NCI-H345 (cell line): ENCODE measurements at regions not wholly inside any gene's neighbourhood (a gene's known extent, or its start where the extent isn't known, plus 50 kb on each side); places are given as distances from the start of the nearest gene placed in this dataset.
A peak's percentile ranks its signal among the peaks of the same experiment; 100 is the strongest.

Source experiments
- DNase-seq: peaks from one replicate; lab custom pipeline; 2025; lab: John Stamatoyannopoulos, UW

- DNase-seq, result no peak
Measured at GRCh38 chr11:26186389-26186788, 145.5 kb upstream of the ANO3 start.

GRCh38 chr11:26187639-26188038 is 144.3 kb upstream of the ANO3 start:
- DNase-seq, result no peak

- no peak for DNase-seq
Measured at GRCh38 chr11:26188554-26188953, 143.4 kb upstream of the ANO3 start.

- no peak for DNase-seq
Measured at GRCh38 chr11:26191193-26191592, 140.7 kb upstream of the ANO3 start.

GRCh38 chr11:26193694-26194365 is 138.1 kb upstream of the ANO3 start:
- no peak for DNase-seq

- no peak for DNase-seq
Measured at GRCh38 chr11:26194881-26195280, 137.0 kb upstream of the ANO3 start.

- no peak for DNase-seq
Measured at GRCh38 chr11:26198532-26199096, 133.3 kb upstream of the ANO3 start.

- no peak for DNase-seq
Measured at GRCh38 chr11:26199331-26200095, 132.4 kb upstream of the ANO3 start.

GRCh38 chr11:26201411-26201810 is 130.5 kb upstream of the ANO3 start:
- no peak for DNase-seq

- DNase-seq, result no peak
Measured at GRCh38 chr11:26202754-26203153, 129.2 kb upstream of the ANO3 start.

- peak; percentile 37 for DNase-seq
Measured at GRCh38 chr11:26204101-26204500, 127.8 kb upstream of the ANO3 start.

- DNase-seq, result no peak
Measured at GRCh38 chr11:26204839-26205238, 127.1 kb upstream of the ANO3 start.

GRCh38 chr11:26219183-26220117 is 112.5 kb upstream of the ANO3 start:
- no peak for DNase-seq

- DNase-seq, result no peak
Measured at GRCh38 chr11:26225646-26226045, 106.3 kb upstream of the ANO3 start.

- peak; percentile 17 for DNase-seq
Measured at GRCh38 chr11:26227301-26227746, 104.6 kb upstream of the ANO3 start.

GRCh38 chr11:26227883-26228502 is 103.9 kb upstream of the ANO3 start:
- no peak for DNase-seq

GRCh38 chr11:26228778-26229177 is 103.2 kb upstream of the ANO3 start:
- DNase-seq, result no peak

- DNase-seq, result no peak
Measured at GRCh38 chr11:26229257-26229656, 102.7 kb upstream of the ANO3 start.

GRCh38 chr11:26229981-26230380 is 101.9 kb upstream of the ANO3 start:
- DNase-seq, result no peak

GRCh38 chr11:26231252-26231661 is 100.7 kb upstream of the ANO3 start:
- DNase-seq, result no peak

GRCh38 chr11:26234451-26234850 is 97.5 kb upstream of the ANO3 start:
- DNase-seq, result no peak

GRCh38 chr11:26243426-26243825 is 88.5 kb upstream of the ANO3 start:
- no peak for DNase-seq
